ENCODE measurements at regions not wholly inside any gene's neighbourhood (a gene's known extent, or its start where the extent isn't known, plus 50 kb on each side); places are given as distances from the start of the nearest gene placed in this dataset.
A peak's percentile ranks its signal among the peaks of the same experiment; 100 is the strongest.
"Not testable (repeated sequence)": the region's sequence is repeated elsewhere in the genome, so short reads cannot be mapped to it uniquely, and the experiment has no call there.

DNA sequence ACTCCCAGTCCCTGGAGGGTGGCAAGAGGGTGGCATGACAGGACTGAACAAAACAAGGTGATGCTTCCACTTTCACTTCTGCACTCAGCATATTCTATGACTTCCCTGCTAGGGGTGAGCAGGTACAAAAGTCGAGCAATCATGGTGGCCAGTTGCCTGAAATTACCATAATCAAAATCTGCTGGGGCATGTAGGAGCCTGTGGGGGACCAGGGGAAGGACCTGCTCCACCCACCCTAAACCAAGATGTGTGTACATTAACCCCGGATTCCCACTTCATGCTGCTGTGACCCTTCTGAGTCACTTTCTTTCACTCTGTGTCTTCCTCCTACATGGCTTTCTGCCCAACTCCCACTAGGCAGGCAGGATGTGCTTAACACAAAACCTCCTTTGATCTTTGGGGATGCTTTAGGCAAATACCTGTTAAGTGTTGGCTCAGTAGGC lies 73.3 kb upstream of the PHF24 start:
- TF ChIP-seq, protein P1, sequence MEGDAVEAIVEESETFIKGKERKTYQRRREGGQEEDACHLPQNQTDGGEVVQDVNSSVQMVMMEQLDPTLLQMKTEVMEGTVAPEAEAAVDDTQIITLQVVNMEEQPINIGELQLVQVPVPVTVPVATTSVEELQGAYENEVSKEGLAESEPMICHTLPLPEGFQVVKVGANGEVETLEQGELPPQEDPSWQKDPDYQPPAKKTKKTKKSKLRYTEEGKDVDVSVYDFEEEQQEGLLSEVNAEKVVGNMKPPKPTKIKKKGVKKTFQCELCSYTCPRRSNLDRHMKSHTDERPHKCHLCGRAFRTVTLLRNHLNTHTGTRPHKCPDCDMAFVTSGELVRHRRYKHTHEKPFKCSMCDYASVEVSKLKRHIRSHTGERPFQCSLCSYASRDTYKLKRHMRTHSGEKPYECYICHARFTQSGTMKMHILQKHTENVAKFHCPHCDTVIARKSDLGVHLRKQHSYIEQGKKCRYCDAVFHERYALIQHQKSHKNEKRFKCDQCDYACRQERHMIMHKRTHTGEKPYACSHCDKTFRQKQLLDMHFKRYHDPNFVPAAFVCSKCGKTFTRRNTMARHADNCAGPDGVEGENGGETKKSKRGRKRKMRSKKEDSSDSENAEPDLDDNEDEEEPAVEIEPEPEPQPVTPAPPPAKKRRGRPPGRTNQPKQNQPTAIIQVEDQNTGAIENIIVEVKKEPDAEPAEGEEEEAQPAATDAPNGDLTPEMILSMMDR (IDR thresholded peaks at IDR 0.05): no peak
- no peak for TF ChIP-seq ZFX (IDR thresholded peaks at IDR 0.05; ENCODE audit: borderline replicate concordance)
- no peak overlapping the region for H3K27ac ChIP-seq

DNA sequence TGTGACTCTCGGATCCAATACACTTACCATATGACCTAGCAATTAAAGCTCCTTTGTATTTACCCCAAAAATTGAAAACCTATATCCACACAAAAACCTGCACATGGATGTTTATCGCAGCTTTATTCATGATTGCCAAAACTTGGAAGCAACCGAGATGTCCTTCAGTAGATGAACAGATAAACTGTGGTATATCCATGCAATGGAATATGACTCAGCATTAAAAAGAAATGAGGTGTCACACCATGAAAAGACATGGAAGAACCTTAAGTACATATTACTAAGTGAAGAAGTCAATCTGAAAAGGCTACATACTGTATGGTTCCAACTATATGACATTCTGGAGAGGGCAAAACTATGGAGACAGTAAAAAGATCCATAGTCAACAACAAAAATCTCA lies 82.0 kb upstream of the PHF24 start:
- no peak overlapping the region for H3K27ac ChIP-seq

DNA sequence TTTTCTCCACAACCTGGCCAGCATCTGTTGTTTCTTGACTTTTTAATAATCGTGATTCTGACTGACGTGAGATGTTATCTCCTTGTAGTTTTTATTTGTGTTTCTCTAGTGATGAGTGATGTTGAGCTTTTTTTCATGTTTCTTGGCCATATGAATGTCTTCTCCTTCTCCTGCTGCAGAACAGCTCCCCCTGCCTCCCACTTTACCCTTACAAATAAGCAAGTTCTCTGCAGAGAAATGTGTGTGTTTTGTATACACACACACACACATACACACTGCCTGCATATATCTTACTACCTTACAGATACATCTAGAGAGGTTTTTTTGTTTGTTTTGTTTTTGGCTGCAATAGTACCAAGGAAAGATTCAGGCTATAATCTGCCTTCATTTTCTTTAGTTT lies 88.7 kb upstream of the PHF24 start:
- TF ChIP-seq, protein P1 (IDR thresholded peaks at IDR 0.05): peak; percentile 64
- TF ChIP-seq ZFX (IDR thresholded peaks at IDR 0.05; ENCODE audit: borderline replicate concordance): no peak
- H3K27ac ChIP-seq: no peak overlapping the region

More for the DNA sequence above, 82.0 kb upstream of the PHF24 start:
- TF ChIP-seq ZFX (IDR thresholded peaks at IDR 0.05; ENCODE audit: borderline replicate concordance): no peak
- TF ChIP-seq, protein P1 (IDR thresholded peaks at IDR 0.05): no peak

DNA sequence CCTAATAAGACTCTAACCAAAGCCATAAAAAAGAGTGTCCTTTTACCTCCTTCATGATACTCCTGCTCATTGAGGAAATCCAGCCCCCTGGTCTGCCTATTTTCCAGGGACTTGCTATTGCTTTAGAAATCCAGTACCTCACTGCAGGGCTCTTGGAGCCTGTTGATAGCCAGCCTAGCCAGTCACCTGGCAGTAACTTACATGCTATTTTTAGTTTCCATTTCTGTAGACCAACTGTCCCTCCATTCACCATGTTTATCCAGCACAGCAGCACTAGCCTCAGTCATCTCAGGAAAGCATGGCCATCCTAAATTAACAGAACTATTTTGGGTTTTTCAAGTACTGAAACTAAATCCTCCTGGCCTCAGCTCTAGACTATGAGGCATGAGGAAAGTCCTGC lies 91.5 kb upstream of the PHF24 start:
- no peak overlapping the region for H3K27ac ChIP-seq
- no peak for TF ChIP-seq ZFX (IDR thresholded peaks at IDR 0.05; ENCODE audit: borderline replicate concordance)
- TF ChIP-seq, protein P1 (IDR thresholded peaks at IDR 0.05): no peak

DNA sequence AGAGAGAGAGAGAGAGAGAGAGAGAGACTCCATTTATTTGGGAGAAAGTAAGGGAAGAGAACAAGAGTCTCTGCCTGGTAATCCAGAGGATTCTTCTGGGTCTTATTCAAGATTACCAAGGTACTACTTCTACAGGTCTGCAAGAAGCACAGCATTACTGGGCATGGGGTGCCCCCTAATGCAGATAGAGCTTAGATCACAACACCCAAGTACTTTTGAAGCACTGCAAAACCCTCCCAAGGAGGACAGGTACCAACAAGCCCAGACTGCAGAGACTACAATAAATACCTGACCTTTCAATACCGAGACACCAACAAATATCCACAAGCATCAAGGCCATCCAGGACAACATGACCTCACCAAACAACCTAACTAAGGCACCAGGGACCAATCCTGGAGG lies 94.7 kb upstream of the PHF24 start:
- TF ChIP-seq, protein P1 (IDR thresholded peaks at IDR 0.05): no peak
- no peak for TF ChIP-seq ZFX (IDR thresholded peaks at IDR 0.05; ENCODE audit: borderline replicate concordance)
- H3K27ac ChIP-seq: no peak overlapping the region

DNA sequence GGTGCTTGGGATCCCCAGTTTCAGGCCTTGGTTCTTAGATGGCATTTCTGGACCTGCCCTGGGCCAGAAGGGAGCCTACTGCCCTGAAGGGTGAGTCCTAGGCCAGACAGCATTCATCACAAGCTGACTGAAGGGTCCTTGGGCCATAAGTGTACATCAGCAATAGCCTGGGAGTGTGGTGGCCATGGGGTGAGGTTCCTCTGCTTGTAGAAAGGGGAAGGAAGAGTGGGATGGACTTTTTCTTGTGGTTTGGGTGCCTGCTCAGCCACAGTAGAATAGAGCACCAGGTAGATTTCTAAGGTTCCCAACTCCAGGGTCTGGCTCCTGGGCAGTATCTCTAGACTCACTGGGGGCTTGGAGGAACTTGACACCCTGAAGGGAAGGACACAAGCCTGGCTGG lies 95.2 kb upstream of the PHF24 start:
- H3K27ac ChIP-seq: no peak overlapping the region
- TF ChIP-seq, protein P1 (IDR thresholded peaks at IDR 0.05): no peak
- no peak for TF ChIP-seq ZFX (IDR thresholded peaks at IDR 0.05; ENCODE audit: borderline replicate concordance)

DNA sequence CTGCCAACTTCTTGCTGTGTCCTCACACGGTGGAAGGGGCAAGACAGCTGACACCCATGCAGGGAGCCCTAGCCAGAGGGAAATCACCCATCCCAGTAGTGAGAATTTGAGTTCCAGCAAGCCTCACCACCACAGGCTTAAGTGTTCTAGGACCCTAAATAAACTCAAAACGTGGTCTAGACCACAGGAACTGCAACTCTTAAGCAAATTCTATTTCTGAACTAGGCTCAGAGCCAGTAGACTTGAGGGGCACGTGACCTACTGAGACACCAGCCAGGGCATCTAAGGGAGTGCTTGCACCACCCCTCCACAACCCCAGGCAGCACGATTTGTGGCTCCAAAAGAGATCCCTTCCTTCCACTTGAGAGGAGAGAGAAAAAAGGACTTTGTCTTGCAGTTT lies 96.0 kb upstream of the PHF24 start:
- no peak overlapping the region for H3K27ac ChIP-seq
- TF ChIP-seq ZFX (IDR thresholded peaks at IDR 0.05; ENCODE audit: borderline replicate concordance): no peak
- TF ChIP-seq, protein P1 (IDR thresholded peaks at IDR 0.05): no peak

DNA sequence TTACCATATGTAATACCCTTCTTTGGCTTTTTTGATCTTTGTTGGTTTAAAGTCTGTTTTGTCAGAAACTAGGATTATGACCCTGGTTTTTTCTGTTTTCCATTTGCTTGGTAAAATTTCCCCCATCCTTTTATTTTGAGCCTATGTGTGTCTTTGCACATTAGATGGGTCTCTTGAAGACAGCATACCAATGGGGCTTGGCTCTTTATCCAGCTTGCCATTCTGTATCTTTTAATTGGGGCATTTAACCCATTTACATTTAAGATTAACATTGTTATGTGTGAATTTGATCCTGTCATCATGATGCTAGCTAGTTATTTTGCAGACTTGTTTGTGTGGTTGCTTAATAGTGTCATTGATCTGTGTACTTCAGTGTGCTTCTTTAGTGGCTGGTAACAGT lies 103.1 kb upstream of the PHF24 start:
- H3K27ac ChIP-seq: not testable (repeated sequence)
